Right hindlimb (tissue), 1 donor: ENCODE measurements at regions not wholly inside any gene's neighbourhood (a gene's known extent, or its start where the extent isn't known, plus 50 kb on each side); places are given as distances from the start of the nearest gene placed in this dataset.

Experiments
- DNase-seq: peaks from one replicate; pipeline ENCODE4 v3.0.0-alpha.2; 2018

DNA sequence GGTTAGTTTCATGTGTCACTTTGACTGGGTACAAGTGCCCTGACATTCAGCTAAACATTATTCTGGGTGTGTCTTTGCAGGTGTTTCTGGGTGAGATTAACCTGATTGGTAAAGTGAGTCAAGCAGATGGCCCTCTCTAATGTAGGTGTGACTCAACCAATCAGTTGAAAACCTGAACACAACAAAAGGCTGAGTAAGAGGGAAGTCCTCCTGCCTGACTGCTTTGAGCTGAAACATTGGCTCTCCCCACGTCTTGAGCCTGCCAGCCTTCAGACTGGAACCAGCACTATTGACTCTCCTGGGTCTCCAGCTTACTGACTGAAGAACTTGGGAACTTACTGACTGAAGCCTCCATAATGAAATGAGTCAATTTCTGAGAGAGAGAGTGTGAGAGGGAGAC lies 70.0 kb upstream of the C21orf91 start:
- DNase-seq: no peak

DNA sequence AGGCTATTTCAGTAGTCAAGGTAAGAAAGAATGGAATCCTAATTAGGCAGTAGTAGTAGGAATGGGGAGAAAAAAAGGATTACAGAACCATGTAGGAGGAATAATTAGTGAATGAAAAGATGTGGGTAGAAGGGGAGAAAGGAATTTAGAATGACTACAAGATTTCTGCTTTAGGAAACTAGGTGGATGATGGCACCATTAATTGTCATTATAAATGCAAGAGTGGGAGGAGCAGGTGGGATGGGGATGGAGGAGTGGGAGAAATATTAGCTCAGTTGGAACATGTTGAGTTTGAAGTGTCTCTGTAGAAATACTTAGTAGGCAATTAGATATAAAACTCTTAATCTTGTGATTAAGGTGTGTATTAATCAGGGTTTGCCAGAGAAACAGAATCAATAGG lies 50.0 kb upstream of the C21orf91 start:
- no peak for DNase-seq
